ENCODE measurements at regions not wholly inside any gene's neighbourhood (a gene's known extent, or its start where the extent isn't known, plus 50 kb on each side); places are given as distances from the start of the nearest gene placed in this dataset.

- H3K9me3 ChIP-seq = no peaks in the 10 kb centered on the region
- TF ChIP-seq EP300 (IDR thresholded peaks at IDR 0.05) (no peak), POLR2AphosphoS5 (IDR thresholded peaks at IDR 0.05) (no peak), POLR2A (IDR thresholded peaks at IDR 0.05) (no peak), CTCF (IDR thresholded peaks at IDR 0.05) (no peak)
- H3K36me3 ChIP-seq = no peaks in the 10 kb centered on the region
- H3K4me3 ChIP-seq = no peak overlapping the region
- H3K27ac ChIP-seq = no peak overlapping the region
- H3K4me1 ChIP-seq = no peaks in the 10 kb centered on the region
- no peaks in the 10 kb centered on the region for H3K27me3 ChIP-seq
- no peak for ATAC-seq
- 83 to 86% methylated on average over 7 to 8 of the region's 8 CpGs for WGBS, 2 donors (ENCODE audit: low coverage in 1 of 2)
Measured at GRCh38 chr2:150916467-150917396, 344.9 kb downstream of the RBM43 start.

GRCh38 chr2:150911766-150912280, 349.8 kb downstream of the RBM43 start:
- Histone ChIP-seq H3K4me1 (no peaks in the 10 kb centered on the region), H3K27ac (peak overlapping the region; percentile 3 to 59 (median 36)), H3K36me3 (no peaks in the 10 kb centered on the region), H3K9me3 (no peaks in the 10 kb centered on the region), H3K27me3 (no peaks in the 10 kb centered on the region), H3K4me3 (no peak overlapping the region)
- 38 to 39% methylated on average over 8 to 9 of the region's 9 CpGs for WGBS, 2 donors (ENCODE audit: low coverage in 1 of 2)
- TF ChIP-seq EP300 (IDR thresholded peaks at IDR 0.05) = no peak
- TF ChIP-seq POLR2AphosphoS5 (IDR thresholded peaks at IDR 0.05) = peak; percentile 29
- peak in 1 of 4 experiments; percentile 41 for TF ChIP-seq CTCF (IDR thresholded peaks at IDR 0.05)
- TF ChIP-seq POLR2A (IDR thresholded peaks at IDR 0.05) = no peak
- peak; percentile 94 for ATAC-seq

GRCh38 chr2:150909613-150910012, 352.1 kb downstream of the RBM43 start:
- ATAC-seq = no peak
- TF ChIP-seq EP300 (IDR thresholded peaks at IDR 0.05) = no peak
- TF ChIP-seq CTCF (IDR thresholded peaks at IDR 0.05) = peak in 1 of 4 experiments; percentile 7
- H3K4me1 ChIP-seq = no peaks in the 10 kb centered on the region
- H3K27ac ChIP-seq = no peak overlapping the region
- no peaks in the 10 kb centered on the region for H3K36me3 ChIP-seq
- no peaks in the 10 kb centered on the region for H3K27me3 ChIP-seq
- no peak overlapping the region for H3K4me3 ChIP-seq
- 64 to 80% methylated on average over 1 of the region's 1 CpG for WGBS, 2 donors (ENCODE audit: low coverage in 1 of 2)
- H3K9me3 ChIP-seq = no peaks in the 10 kb centered on the region

- H3K4me3 ChIP-seq = no peak overlapping the region
- H3K27ac ChIP-seq = no peak overlapping the region
- TF ChIP-seq POLR2AphosphoS5 (IDR thresholded peaks at IDR 0.05) (no peak), POLR2A (IDR thresholded peaks at IDR 0.05) (no peak), EP300 (IDR thresholded peaks at IDR 0.05) (no peak), CTCF (IDR thresholded peaks at IDR 0.05) (no peak)
- no peaks in the 10 kb centered on the region for H3K36me3 ChIP-seq
- H3K9me3 ChIP-seq = no peaks in the 10 kb centered on the region
- no peaks in the 10 kb centered on the region for H3K4me1 ChIP-seq
- no peak for ATAC-seq
- H3K27me3 ChIP-seq = no peaks in the 10 kb centered on the region
Measured at GRCh38 chr2:150909090-150909489, 352.6 kb downstream of the RBM43 start.

- TF ChIP-seq POLR2AphosphoS5 (IDR thresholded peaks at IDR 0.05) (no peak), POLR2A (IDR thresholded peaks at IDR 0.05) (no peak), CTCF (IDR thresholded peaks at IDR 0.05) (no peak), EP300 (IDR thresholded peaks at IDR 0.05) (no peak)
- Histone ChIP-seq H3K9me3 (no peaks in the 10 kb centered on the region), H3K4me3 (no peak overlapping the region), H3K4me1 (no peaks in the 10 kb centered on the region), H3K36me3 (no peaks in the 10 kb centered on the region), H3K27me3 (no peaks in the 10 kb centered on the region), H3K27ac (no peak overlapping the region)
- ATAC-seq = no peak
- 80 to 93% methylated on average over 2 to 4 of the region's 4 CpGs for WGBS, 2 donors (ENCODE audit: low coverage in 1 of 2)
Measured at GRCh38 chr2:150907466-150907865, 354.2 kb downstream of the RBM43 start.

All from gastroesophageal sphincter (tissue), 4 donors.